GM21381 (cell line): ENCODE measurements at regions not wholly inside any gene's neighbourhood (a gene's known extent, or its start where the extent isn't known, plus 50 kb on each side); places are given as distances from the start of the nearest gene placed in this dataset.
"Not testable (repeated sequence)": the region's sequence is repeated elsewhere in the genome, so short reads cannot be mapped to it uniquely, and the experiment has no call there.

Source experiments
- ATAC-seq: cut with Tn5 transposase; IDR thresholded peaks from one replicate; pipeline ENCODE4 v1.9.1; 2021; ENCODE audit warnings: mild to moderate bottlenecking, moderate library complexity; ENCODE audit not compliant: unreplicated experiment

DNA sequence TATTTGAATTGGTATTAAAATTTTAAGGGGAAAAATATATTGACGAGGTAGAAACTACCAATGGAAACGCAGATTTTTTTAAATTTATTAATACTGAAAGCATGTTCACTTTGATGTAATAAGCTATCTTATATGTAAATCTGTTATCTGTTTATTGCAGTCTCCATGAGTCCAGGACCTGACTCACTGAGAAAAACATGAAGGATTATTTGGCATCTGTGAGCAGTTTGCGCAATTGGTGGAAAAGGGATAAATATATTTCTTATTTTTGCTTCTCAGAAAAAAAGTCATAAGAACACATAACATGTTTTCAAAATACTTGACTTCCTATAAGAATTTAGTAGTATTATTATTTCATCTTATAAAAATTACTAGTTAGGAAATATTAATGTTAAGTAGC is 561.4 kb downstream of the ADCYAP1 start:
- ATAC-seq = no peak

DNA sequence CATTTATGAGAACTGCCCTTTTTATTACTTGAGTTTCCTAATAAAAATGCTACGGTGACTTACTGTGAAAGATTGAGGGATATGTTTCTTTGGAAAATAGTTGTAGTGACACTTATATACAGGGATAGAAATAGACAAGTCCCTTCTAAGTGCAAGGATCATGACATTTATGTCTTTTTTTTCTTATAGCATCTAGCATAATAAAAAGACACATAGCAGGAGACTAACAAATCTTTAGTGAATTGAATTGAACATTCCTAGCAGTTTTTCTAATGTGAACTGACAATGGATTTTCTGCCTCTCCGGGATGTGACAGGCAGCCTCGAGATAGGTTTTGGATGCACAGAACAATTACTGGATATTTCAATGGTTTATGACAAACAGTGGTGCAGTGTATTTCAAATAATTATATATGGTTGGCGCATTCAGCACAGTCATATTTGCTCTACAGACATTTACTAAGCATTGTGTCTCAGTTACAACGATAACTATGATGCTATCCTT is 562.8 kb downstream of the ADCYAP1 start:
- ATAC-seq = no peak

DNA sequence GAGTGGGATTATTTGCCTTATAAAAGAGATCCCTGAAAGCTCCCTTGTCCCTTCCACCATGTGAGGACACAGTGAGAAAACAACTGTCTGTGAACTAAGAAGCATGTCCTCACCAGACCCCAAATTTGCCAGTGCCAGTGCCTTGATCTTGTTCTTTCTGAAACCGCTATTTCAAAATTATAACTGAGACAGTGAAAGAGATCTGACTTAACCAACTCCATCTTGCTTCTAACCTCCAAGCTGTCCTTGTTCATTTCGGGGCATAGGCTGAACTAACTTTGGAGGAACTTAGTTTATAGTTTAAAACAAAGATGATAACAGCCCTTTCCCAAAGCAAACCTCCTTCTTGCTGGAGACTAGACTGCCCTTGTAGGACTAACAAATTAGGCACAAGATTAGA is 563.9 kb downstream of the ADCYAP1 start:
- ATAC-seq = no peak

DNA sequence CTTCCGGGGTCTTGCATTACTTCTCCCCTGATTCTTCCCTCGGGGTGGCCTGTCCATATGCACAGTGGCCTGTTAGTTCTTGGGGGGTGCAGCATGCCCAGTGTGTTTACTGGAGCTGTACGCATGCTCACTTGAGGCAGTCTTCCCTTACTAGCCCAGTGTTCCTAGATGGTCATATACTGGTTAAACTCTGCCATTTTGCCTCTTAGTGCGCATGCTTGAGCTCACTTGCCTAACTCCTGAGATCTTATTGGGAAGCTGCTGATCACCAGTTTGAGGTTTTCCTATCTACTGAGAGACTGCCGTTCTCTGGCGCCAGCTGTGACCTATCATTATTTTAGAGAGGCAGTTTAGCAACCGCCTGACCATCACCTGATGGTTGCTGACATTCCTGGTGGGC is 571.2 kb downstream of the ADCYAP1 start:
- no peak for ATAC-seq

DNA sequence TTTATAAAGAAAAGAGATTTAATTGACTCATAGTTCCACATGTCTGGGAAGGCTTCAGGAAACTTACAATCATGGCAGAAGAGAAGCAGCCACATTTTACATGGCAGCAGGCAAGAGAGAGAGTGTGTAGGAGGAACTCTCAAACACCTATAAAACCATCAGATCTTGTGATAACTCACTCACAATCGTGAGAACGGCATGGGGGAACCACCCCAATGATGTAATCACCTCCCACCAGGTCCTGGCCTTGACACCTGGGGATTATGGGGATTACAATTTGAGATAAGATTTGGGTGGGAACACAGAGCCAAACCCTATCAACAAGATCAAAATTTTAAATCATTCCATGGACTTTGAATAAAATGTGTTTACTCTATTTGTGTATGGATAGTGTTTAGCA is 575.6 kb downstream of the ADCYAP1 start:
- ATAC-seq = no peak

DNA sequence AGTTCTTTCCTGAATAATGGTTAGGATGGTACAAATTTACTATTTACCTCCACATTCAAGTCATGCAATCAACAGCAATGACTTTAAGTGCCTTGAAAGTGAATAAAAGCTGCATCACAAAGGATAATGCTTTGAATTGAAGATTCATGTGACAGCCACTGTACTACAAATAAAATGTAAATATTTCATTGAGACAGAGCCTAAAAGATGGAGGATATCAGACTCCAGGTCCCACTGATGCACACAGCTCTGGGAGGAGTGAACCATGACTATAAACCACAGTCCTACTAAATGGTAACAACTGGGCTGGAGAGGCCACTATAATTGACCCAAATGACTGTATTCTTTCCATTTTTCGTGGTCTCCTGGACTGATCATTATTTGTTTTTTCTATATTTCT is 576.9 kb downstream of the ADCYAP1 start:
- ATAC-seq = no peak

DNA sequence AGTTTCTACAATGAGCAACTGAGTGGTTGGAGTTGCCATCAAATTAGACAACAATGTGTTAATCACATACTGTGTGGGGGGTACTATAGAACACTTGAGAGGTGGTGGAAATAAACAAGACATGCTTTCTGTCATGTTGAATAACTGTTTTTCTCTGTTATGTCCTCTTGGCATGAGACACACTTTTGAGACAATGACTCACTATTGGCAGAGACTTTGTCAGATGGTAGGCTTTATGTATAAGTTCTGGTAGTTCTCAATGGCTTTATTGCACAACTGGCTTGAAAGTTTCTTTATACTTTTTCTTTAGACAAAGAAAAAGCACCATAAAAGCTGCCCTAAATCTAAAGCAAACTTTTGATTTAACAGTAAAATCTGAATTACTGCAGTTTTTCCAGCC is 578.7 kb downstream of the ADCYAP1 start:
- ATAC-seq = no peak

DNA sequence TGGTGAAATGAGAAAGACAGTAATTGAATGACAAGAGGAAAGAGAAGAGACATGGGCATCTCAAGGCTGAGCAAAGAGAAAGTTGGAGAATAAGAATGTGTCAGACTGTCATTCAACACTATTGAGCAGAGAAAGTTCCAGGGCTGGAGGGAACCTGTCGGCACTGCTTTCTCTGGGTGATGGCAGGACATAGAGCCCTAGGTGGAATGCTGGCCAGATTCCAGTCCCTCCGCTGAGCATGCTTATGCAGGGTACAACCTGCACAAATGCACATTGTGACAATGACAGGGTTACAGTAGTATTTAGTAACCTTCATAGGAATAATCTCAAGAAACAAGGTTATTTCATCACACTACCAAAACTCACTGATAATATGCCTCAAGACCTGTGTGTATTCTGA is 582.8 kb downstream of the ADCYAP1 start:
- no peak for ATAC-seq

DNA sequence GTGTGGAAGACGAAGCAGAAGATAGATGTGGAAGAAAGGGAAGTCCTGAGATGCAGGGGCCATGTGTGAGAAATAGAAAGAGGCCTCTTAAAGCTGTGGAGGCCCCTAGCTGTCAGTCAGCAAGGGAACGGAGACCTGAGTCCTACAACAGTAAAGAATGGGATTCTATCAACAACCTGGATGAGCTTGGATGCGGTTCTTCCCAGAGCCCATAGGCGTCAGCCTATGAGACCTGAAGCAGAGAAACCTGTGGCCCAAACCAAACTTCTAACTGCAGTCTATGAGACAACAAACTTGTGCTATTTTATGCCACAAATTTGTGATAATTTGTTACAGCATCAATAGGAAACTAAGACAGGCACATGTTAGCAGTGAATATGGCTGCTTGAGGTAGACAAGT is 583.7 kb downstream of the ADCYAP1 start:
- no peak for ATAC-seq

DNA sequence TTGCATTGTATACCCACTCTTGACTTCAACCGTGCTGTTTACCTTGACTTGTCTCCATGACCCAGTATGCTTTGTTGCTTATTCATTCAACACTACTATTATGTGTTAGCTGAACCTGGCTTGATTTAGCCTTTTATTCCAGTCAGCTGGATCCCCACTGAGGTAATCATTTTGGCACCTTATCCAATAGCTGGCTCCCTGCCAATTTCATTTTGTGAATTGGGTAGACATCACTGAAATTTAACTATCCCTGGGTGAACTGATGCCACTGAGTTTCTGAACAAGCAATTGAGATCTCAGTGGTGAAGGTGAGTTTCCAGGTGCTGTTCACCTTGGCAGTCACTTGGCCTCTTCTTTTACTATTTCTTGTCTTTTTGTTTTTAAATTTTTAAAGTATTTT is 584.3 kb downstream of the ADCYAP1 start:
- no peak for ATAC-seq

DNA sequence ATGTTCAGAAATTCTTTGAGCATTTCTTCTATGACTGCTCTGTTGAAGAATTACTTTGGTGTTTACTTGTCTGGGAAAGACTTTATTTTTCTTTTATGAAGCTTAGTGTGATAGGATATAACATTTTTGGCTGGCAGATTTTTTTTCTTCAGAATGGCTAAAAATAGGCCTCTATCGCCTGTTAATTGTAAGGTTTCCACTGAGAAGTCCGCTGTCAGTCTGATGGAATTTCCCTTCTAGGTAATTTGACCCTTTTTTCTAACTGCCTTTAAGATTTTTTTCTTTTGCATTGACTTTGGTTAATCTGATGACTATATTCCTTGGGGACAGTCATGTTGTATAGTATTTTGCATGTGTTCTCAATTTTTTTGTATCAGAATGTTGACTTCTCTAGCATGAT is 590.7 kb downstream of the ADCYAP1 start:
- ATAC-seq = no peak

DNA sequence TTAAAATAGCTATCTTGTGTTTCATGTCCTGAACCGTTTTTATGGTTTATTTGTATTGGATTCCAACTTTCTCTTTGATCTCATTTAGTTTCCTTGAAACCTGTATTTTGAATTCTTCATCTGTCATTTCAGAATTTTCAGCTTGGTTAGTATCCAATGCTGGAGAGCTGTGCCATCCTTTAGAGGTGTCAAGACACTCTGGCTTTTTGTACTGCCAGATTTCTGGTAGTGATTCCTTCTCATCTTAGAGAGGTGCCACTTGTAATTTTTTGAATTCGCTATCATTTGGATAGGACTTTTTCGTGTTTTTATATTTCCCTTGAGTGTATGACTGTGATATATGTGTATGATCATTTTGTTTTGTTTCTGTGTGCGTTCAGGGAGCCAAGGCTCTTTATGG is 591.4 kb downstream of the ADCYAP1 start:
- no peak for ATAC-seq

DNA sequence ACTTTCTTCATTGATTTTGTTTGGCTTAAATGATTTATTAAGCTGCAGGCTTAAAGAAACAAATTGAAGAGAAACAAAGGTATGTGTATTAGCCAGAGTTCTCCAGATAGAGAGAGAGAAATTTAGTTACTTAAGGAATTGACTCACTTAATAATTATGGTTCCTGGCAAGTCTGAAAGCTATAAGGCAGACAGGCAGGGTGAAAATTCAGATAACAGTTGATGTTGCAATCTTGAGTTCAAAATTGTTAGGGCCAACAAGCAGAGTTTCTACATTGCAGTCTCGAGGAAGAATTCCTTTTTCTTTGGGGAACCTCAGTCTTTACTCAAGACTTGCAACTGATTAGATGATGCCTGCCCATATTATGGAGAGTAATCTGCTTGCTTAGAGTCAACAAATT is 593.5 kb downstream of the ADCYAP1 start:
- no peak for ATAC-seq

DNA sequence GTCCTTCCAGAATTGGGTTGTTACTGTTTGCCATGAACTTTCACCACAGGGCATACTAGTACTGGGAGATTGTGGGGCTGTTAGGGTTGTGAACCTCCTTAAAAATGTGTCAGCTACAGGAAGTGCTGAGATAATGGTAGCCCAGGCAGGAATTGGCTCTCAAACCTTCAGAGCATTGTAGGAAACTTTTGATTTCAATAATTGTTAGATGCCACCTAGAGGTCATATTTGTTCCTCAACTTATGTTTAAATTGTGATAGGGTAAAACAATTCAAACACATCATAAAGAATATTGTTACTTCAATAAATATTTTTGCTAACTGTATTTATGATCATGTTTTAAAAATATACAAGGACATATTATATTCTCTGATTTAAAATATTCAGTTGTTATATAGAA is 594.6 kb downstream of the ADCYAP1 start:
- ATAC-seq = no peak

DNA sequence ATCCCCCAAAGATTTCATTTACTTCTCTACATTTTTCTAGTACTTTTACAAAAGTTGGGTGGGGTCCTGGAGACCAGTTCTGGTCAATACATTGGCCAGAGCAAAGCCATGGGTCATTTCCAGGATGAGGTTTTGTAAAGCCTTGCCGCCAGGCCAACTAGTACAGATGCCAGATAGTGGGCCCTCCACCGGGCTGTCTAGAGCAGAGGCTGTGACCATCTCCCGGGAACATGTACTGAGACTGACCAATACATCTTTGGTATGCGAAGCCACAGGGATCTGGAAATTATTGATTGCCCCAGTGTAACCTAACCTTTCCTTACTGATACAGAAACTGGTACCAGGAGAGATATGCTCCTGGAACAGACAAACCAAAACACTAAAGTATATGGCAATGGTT is 599.2 kb downstream of the ADCYAP1 start:
- ATAC-seq = no peak

DNA sequence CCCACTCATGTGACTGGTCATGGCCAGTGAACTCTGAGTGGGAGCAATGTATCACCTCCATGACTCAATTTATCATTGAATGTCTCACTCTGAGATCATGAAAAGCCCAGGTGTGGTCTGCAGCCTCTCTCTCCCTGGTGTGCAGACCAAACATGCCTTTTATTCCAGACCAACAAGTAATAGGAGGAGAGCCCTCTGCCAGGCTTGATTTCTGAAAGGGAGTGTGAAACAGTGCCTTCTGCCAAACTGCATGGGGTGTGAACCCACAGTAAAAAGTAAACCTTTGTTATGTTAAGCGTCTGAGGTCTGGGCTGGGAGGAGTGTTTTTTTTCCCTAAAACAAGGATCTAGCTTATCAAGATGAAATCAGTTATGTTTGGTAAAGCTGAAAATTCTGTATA is 601.2 kb downstream of the ADCYAP1 start:
- ATAC-seq = no peak

DNA sequence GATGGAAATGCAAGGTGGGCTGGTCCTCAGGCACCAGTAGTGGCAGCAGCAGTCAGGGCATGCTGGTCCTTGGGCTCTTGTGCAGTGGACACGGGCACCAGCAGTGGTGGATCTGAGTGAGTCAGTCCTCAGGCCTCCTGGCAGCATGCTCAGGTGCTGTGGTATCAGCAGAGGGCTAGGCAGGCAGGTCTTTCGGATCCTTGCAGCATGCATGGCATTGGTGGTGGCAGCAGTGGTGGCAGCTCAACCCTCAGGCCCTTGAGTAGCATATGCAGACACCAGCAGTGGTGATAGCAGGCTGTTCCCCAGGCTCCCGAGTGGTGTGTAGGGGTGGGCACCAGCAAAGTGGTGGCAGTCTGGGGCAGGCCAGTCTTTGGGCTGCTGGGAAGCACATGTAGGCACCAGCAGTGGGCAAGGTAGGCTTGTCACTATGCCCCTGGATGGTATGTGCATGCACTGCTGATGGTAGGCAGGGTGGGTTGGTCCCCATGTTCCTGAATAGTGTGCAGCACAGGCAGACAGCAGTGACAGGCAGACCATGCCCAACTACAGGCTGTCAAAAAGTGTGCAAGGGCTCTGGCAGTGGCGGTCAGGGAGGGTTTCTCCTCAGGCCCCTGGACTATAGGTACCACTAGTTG is 606.0 kb downstream of the ADCYAP1 start:
- ATAC-seq = no peak

DNA sequence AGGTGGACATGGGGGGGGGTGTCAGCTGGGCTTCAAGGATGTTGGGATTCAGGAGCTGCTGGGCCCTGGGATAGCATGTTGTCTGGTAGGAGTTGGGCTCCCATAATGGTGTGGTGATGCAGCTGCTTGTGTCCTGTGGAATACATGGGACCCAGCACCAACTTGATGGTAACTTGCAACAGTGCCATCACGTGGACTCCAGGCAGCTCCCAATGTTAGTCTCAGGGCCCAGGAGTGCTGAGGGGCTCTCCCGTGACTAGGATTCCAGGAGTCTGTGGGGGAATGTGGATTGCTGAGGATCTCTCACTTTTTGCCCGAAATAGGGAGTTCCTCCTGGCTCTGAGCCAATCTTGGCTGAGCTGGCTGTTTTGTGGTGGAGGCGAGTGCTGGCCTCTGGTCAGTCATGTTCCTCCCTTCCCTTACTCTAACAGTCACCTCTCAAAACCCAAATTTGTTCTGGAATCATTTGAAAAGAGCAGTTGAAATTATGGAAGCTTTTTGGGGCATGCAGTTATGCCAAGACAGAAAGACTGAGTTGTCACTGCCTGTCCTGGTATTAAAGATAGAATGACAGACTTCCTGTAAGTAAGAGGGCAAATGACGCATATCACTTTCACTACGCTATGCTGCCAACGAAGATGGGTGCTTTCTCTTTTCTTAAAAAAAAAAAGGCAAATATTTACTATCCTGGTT is 607.1 kb downstream of the ADCYAP1 start:
- ATAC-seq = no peak

DNA sequence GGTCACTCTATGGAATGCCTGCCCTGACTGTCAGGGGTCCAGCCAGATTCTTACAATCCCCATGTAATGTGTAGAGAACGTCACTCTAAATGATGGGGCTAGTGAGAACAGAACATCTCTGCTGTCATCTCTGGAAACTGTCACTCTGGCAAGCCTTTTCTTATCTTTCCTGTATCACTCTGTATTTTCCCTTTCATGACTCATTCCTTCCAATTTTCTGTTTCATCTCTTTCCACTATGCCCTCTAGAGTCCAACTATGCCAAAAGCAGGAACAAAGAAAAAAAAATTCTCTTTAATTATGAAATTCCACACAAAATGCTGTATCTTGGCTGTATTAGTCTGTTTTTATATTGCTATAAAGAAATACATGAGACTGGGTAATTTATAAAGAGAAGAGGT is 608.8 kb downstream of the ADCYAP1 start:
- no peak for ATAC-seq

DNA sequence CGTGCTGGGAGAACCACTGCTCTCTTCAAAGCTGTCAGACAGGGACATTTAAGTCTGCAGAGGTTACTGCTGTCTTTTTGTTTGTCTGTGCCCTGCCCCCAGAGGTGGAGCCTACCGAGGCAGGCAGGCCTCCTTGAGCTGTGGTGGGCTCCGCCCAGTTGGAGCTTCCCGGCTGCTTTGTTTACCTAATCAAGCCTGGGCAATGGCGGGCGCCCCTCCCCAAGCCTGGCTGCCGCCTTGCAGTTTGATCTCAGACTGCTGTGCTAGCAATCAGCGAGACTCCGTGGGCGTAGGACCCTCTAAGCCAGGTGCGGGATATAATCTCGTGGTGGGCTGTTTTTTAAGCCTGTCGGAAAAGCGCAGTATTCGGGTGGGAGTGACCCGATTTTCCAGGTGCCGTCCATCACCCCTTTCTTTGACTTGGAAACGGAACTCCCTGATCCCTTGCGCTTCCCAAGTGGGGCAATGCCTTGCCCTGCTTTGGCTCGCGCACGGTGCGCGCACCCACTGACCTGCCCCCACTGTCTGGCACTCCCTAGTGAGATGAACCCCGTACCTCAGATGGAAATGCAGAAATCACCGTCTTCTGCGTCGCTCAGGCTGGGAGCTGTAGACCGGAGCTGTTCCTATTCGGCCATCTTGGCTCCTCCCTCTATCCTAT is 617.0 kb downstream of the ADCYAP1 start:
- ATAC-seq = not testable (repeated sequence)

DNA sequence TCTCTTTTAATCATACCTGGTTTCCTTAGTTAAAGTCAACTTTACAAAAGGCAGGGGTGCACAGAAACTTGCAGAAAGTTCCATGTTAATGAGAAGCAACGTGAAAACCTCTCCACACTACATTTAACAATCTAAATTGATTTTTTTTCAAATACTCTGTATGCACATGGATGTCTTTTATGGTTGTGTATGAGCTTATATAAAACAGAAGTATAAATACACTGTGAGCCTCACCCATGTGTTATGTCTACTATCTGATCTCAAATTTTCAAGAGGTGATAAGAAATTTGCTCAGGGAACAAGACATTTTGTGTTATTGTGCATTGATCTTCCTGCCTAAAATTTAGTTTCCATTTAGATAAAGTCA is 617.6 kb downstream of the ADCYAP1 start:
- no peak for ATAC-seq

DNA sequence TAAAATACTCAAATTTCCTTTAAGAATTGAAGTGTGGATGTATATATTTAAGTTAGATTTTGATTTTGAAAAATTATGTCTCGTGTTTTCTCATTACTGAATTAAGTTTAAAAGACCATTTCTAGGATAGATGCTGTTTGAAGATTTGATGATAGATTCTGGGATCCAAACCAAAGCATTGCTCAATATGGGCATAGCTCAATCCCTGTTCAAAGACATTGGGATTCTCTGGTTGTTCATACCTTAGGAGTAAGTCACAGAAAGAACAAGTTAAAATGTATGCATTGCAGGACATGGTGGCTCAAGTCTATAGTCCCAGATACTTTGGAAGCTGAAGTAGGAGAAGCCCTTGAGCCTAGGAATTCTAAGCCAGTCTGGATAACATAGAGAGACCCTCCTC is 622.3 kb downstream of the ADCYAP1 start:
- ATAC-seq = no peak
